Panc1 (cell line): ENCODE measurements at regions not wholly inside any gene's neighbourhood (a gene's known extent, or its start where the extent isn't known, plus 50 kb on each side); places are given as distances from the start of the nearest gene placed in this dataset.

Source experiments
- CTCF ChIP-seq: fragments of 450-650 bp; IDR thresholded peaks from 2 replicates; pipeline ENCODE4 v1.5.1; 2017; ENCODE audit warnings: mild to moderate bottlenecking
- POLR2AphosphoS5 ChIP-seq: IDR thresholded peaks from 2 replicates; pipeline ENCODE4 v1.6.1; 2012; ENCODE audit warnings: mild to moderate bottlenecking, low read depth, low read length, moderate library complexity
- REST ChIP-seq, 2 experiments: IDR thresholded peaks; 2 replicates each; pipeline ENCODE4 v1.6.1; 2011 to 2012; ENCODE audit warnings: low read depth in 2 of 2, control low read depth in 1 of 2, low read length in 1 of 2, mild to moderate bottlenecking in 1 of 2, moderate library complexity in 1 of 2; ENCODE audit not compliant: insufficient read depth in 1 of 2
- SIN3A ChIP-seq: IDR thresholded peaks from 2 replicates; pipeline ENCODE4 v1.6.1; 2012; ENCODE audit warnings: low read depth, mild to moderate bottlenecking, low read length, moderate library complexity, borderline replicate concordance; ENCODE audit not compliant: insufficient read depth
- TCF7L2 ChIP-seq: IDR thresholded peaks from 2 replicates; pipeline ENCODE4 v1.6.1; 2011; ENCODE audit warnings: mild to moderate bottlenecking, low read depth, low read length, inconsistent platforms

- no peak for TF ChIP-seq SIN3A
- TF ChIP-seq CTCF: no peak
- no peak for TF ChIP-seq POLR2AphosphoS5
- TF ChIP-seq REST (IDR thresholded peaks at IDR 0.05; ENCODE audit: insufficient read depth in 1 of 2, low read depth in 2 of 2, low read length in 1 of 2): no peak
- TF ChIP-seq TCF7L2: no peak
Observed at GRCh38 chrX:80184854-80185253, 170.3 kb downstream of the TBX22 start.
